Stimulated activated CD4-positive, alpha-beta T cell treated with anti-CD3 and anti-CD28 coated beads, Interleukin-12 subunit alpha, Interleukin-12 subunit beta, amount 100 ng/mL, for 48 hours (primary cell): ENCODE measurements at regions not wholly inside any gene's neighbourhood (a gene's known extent, or its start where the extent isn't known, plus 50 kb on each side); places are given as distances from the start of the nearest gene placed in this dataset.

ENCODE experiments used
- DNase-seq, 3 donors: peaks; one replicate each; pipeline ENCODE4 v3.0.0-alpha.2; 2020; ENCODE audit warnings: low read depth in 2 of 3, low spot score in 1 of 3

DNA sequence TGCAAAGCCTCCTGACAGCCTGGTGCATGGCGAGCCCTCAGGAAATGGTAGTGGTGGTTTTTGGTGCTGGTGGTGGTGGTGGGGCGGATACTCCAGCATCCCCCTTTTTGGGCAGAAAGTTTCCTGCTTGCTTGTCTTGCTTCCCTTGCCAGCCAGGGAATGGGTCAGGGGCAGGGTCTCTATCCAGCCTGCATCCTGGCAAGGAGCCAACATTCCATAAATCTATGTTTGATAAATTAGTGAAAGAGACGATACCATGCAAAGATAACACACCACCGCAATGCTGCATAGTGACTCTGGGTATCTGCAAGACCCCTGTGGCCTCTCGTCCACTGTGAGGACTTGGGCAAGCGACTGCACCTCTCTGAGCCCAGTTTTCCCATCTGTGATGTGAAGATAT, 246.2 kb downstream of the LRFN2 start:
- no peak for DNase-seq

DNA sequence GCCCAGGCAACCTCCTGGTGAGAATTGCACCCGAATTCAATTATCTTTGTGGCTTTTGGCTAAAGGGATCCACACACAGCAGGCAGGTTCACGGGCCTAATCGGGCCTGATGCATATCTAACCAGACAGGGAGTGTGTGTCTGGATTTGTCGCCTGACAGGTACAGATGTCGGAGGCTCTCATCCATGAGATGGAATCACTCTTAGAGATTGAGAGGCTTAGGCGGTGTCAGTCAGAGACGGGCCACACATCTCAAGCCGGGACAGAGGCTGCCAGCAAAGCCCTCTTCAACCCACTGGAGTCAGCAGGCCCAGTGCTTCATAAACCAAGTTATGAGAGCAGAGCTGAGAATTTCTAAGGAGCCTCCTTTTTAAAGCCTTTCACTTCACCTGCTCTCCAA, 247.0 kb downstream of the LRFN2 start:
- DNase-seq, result no peak

- no peak for DNase-seq
These were observed 248.9 kb downstream of the LRFN2 start for GRCh38 chr6:40338306-40338705.

- no peak for DNase-seq
These were observed 250.0 kb downstream of the LRFN2 start for GRCh38 chr6:40336940-40337760.

- DNase-seq, result no peak
These were observed 250.9 kb downstream of the LRFN2 start for GRCh38 chr6:40336296-40336695.

DNA sequence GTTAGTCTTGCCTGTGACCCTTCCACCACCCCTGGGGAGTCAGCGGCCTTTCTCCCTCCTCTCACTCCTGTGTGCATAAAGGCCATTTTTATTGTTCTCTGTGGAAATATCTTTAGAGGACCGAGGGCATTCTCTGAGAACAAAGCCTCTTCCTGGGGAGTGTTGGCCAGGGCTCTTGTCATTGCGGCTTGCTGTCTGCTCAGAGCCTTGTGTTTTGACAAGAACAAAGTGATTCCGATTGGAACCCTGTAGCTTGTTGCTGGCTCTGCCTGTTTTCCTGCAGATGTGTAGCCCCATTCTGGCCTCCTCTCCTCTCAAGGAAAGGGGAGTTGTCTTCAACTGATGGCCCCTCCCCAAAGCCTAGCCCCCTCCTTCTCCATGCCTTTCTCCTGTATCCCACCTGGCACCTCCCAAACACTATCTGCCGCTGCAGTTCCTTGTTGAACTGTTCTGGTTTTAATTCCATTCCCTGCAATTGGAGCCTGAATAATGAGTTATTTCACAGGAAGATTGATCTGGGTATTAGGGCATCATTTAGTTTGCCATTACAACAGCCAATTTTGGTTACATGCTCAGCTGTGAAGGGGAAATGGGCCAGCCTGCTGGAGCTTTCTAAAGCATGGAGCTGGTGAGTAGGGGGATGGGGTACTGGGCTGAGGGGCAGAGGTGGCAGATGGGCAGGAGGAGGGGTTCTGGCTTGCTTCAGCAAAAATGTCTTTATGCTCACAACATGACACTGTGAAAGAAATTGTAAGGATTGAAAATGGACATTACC, 252.5 kb downstream of the LRFN2 start:
- DNase-seq, result no peak

DNA sequence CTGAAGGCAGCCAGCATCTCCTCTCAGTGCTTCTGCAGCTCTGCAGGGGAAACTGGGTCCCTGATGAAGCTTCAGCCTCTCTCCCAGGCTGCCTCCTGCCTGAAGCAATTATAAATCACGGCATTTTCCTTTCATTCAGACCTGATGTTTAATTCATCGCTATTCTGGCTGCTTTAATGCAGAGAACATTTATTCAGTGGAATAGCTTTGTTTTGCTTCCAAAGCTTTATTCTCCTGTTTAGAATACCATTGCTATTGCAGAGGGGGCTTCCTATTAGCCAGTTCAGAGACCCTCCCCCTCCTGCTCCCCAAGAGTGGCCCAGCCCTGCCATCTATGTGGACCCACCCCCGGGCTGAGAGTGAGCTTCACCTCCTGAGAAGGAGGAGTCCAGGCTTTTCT, 255.6 kb downstream of the LRFN2 start:
- no peak for DNase-seq

GRCh38 chr6:40330301-40330721, 256.9 kb downstream of the LRFN2 start:
- no peak for DNase-seq

GRCh38 chr6:40328986-40329545, 258.1 kb downstream of the LRFN2 start:
- DNase-seq, result no peak

- DNase-seq, result peak in 2 of 3 donors; percentile 6 to 22
These were observed 258.7 kb downstream of the LRFN2 start for GRCh38 chr6:40328386-40328985.

DNA sequence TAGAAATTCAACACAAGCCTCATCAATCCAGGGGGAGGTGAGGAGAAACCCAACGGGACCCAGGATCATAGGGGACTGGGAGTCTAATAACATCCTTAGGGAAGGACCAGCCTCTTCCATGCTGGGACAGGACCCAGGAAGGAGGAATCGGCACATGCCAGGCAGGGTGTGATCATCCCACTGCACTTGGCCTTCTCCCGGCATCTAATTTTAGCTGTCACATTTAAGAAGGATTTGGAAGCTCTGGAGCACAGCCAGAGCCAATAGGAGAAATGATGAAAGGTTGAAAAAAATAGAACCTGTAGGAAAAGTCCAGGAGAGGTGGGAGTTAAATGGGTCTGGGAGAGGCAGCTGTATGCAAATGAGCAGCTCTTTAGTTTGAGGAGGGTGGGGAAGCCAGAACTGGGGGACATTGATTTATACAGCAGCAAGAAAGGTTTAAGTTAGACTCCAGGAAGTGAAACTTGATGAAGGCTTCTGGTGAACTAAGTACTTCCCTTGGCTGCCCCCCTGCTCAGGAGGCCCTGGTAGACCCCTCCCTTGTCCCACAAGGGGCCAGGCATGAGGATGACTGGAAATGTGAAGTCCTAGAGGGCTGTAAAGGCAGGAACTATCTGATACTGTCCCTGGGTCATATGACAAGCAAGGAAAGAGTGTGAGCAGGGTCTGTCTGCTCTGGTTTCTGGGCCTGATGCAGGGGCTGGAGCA, 260.3 kb downstream of the LRFN2 start:
- DNase-seq, result no peak

DNA sequence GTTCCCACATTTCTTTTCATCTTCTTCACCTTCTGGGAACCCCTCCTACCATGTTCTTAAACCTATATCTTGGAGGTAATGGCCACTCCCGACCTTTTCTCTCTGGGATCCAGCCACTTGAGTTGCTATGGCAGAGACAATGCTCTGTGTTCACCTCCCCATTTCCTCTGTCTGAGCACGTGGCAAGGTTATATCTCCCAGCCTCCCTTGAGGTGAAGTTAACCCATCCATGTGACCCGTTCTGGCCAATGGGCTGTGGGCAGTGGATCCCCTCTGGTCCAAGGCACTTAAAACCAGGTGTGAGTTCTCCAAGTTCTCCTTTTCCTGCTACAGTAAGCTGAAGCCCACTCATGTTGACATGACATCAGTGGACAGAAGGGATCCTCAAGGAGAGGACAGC, 261.4 kb downstream of the LRFN2 start:
- DNase-seq, result no peak

DNA sequence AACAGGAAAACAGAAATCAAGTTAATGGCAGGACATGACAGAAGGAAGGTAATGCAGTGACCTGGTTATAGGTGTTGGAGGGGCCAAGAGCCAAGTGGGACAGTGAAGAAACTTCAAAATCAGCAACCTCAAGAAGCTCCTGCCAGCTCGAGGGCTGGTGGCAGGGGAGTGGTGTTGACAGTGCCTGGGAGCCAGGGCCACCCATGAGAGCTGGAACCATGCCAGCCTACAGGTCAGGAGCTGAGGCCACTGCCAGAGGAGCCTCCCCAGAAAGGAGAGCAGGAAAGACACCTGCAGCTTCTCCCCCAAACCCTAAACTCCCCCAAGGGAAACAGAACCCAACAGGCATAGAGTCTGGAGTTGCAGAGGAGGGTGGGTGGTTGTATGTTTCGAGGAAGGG, 262.1 kb downstream of the LRFN2 start:
- no peak for DNase-seq

GRCh38 chr6:40323881-40324634, 263.1 kb downstream of the LRFN2 start:
- no peak for DNase-seq

DNA sequence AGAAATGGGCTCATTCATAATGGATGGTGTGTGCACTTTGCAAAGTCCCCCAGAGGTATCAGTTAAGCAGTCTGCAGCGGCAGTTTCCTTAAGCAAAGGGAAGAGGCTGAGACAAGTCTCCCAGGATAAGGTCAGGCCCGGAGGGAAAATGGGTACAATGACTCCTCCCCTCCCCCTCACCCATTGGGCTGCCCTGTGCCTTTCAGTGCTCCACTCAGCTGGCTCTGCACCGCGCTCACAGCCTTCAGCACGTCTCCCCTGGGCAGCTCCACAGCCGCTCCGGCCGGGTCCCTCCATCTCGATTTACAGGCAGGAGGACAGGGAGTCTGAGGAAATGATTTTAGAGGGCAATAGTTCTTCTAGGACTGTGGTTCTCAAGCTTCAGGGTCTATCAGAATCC, 264.8 kb downstream of the LRFN2 start:
- no peak for DNase-seq

- DNase-seq, result no peak
These were observed 265.5 kb downstream of the LRFN2 start for GRCh38 chr6:40321616-40322015.

- DNase-seq, result no peak
These were observed 266.2 kb downstream of the LRFN2 start for GRCh38 chr6:40320947-40321346.

DNA sequence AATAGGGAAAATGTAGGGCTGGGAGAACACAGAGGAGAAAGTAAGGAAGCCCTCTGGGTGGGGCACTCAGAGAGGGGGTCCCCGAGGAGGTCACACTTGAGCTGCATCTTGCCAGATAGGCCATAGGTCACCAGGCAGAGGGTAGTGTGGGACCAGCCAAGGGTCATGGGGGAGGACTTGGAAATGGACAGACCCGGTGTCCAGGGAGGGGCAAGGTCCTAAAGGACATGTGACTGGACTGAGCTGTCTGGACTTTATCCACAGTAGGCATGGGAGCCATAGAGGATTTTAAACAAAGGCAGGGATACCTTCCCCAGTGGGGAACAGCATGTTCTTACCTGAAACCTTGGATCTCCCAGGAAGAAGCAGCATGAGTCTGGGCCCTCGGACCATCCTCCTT, 266.7 kb downstream of the LRFN2 start:
- no peak for DNase-seq

DNA sequence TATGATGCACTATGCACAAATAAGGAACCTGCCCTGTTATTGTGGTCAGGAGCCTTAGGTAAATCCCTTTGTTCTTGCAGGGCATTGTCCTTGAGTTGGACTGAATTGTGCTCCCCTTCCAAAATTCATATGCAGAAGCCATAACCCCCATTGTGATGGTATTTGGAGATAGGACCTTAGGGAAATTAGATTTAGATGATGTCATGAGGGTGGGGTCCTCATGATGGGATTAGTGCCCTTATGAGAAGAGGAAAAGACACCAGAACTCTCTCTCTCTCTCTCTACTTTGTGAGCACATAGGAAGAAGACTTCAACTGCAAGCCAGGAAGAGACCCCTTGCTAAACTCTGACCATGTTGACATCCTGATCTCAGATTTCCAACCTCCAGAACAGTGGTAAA, 268.0 kb downstream of the LRFN2 start:
- DNase-seq, result no peak

GRCh38 chr6:40315060-40315459, 272.1 kb downstream of the LRFN2 start:
- no peak for DNase-seq
